Smooth muscle cell of the brain vasculature (primary cell): ENCODE measurements at regions not wholly inside any gene's neighbourhood (a gene's known extent, or its start where the extent isn't known, plus 50 kb on each side); places are given as distances from the start of the nearest gene placed in this dataset.
"Not testable (repeated sequence)": the region's sequence is repeated elsewhere in the genome, so short reads cannot be mapped to it uniquely, and the experiment has no call there.

Source experiments
- DNase-seq: peaks from one replicate; pipeline ENCODE4 v3.0.0-alpha.2; 2012; ENCODE audit warnings: low read depth, low spot score

DNA sequence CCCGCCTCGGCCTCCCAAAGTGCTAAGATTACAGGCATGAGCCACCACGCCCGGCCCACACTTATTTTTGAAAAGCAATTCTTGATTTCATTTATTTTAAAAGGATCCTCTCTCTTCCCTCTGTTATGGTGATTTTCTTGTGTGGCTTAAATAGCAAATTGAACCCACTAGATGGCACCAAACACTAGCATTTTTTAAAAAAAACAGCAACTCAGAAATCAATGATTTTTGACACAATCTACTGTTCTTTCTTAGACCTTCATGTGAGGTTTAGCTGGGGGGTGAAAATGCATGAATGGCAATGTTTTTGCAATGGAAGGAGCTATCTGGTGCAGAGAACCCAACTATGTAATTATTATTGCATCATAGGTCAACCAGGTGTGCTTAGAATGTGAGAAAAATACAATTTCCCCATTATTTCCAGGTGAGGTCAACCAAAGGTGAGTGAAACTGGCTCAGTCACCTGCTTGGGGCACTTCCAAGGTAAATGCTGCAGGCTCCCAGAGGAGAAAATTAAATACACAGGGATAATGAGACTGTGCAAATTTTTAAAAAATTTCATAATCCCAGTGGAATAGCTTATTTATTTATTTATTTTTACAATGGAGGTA, 226.7 kb upstream of the PRKX start:
- DNase-seq: no peak

- DNase-seq: no peak
Observed at GRCh38 chrX:3938587-3938986, 225.1 kb upstream of the PRKX start.

- DNase-seq: not testable (repeated sequence)
Observed at GRCh38 chrX:3935196-3935595, 221.7 kb upstream of the PRKX start.

DNA sequence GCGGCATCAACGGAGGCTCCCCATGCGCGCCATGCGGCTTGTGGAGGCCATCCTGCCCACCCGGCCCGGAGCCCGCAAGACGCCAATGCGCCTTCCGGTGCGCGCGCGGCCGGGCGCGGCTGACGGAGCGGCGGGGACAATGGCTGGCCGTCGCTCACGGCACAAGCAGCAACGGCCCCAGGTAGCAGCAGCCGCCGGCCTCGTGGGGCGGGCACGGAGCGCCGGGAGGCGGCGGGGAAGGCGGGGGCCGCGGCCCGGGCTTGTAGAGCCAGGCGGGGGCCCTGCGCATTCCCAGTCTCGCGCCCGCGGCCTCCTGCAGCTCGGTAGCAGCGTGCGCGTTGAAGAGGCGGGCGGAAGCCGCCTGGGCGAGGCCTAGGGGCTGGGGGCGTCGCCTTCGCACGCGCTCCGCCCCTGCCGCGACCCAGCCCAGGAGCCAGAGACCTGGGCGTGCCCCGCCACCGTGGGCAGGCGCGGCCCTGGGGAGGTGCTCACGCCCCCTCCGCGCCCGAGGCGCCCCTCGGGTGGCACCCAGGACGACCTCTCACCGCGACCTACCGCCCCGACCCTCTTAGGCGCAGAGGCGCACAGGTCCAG, 207.1 kb upstream of the PRKX start:
- not testable (repeated sequence) for DNase-seq

- not testable (repeated sequence) for DNase-seq
Observed at GRCh38 chrX:3919668-3920423, 206.4 kb upstream of the PRKX start.

DNA sequence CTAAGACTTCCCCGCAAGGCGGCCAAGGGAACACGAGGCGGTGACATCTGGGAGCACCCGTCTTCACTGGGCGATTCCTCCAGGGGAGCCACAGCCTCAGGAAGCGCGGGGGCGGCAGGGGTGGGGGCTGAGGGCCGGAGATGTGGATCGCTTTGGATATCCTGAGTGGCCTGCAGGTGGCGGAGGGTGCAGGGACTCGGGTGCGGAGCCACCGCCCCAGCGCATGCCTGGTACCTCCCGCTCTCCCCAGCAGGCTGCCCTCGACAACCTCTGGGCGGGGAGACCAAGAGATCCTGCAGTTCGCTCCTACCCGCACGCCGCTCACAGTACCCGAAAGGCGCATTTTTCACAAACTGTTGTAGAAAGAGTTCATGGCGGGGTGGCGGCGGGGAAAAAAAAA, 201.4 kb upstream of the PRKX start:
- not testable (repeated sequence) for DNase-seq

DNA sequence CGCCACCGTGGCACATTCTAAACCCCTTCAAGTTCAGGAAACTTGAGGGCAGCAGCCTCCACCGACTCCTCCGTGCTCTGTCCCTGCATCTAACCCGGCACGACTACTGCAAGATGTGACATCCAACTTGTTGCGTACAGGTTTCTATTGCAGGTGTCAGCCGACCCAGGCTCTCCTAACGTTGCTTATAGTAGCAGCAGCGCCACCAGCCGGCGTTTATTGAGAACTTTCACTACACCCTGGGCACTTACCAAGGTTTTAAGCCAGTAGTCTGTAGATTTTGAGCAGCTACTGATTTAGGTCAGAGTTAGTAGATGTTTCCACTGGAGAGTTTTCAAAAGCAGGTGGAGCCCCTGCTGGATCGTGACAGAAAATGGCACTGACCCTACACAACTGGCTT, 200.6 kb upstream of the PRKX start:
- DNase-seq: not testable (repeated sequence)

DNA sequence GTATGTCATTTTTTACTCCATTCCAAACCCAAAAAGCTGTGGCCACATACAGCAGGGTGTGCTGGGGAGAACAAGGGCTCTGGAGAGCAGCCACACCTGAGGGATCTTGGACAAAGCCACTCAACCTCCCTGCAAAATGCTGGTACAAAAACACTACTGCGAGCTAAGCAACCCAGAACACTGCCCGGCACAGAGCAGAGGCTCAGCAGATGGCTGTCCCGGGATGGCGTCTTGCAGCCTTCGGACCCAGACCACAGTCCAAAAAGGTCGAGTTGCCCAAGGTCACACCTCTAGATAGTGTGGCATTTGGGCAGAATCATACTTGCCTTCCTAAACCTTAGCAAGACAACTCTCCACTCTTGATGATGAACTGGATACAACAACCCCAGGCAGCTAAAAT, 197.6 kb upstream of the PRKX start:
- DNase-seq: not testable (repeated sequence)

GRCh38 chrX:3910611-3911010, 197.2 kb upstream of the PRKX start:
- DNase-seq: not testable (repeated sequence)

- DNase-seq: not testable (repeated sequence)
Observed at GRCh38 chrX:3905522-3906258, 192.2 kb upstream of the PRKX start.

GRCh38 chrX:3902222-3902621, 188.8 kb upstream of the PRKX start:
- DNase-seq: not testable (repeated sequence)

DNA sequence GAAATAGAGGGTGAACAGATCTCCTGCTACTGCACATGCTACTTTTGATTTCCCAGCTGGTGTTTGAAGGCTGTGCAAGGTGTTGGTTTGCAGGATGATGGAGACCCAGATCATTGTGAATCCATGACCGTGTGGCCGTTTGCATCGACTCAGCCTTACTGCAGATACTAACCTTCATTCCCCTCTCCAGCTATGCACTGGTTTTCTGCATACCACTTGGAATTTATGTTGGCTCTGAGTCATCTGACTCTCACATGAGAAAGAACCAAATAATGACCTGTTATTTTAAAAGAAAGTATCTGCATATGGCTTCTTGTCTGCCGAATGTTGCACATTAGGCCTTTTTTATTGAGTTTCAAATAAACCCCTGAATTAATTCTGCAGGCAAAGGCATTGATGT, 183.3 kb upstream of the PRKX start:
- DNase-seq: not testable (repeated sequence)

- DNase-seq: not testable (repeated sequence)
Observed at GRCh38 chrX:3882553-3882920, 169.1 kb upstream of the PRKX start.

DNA sequence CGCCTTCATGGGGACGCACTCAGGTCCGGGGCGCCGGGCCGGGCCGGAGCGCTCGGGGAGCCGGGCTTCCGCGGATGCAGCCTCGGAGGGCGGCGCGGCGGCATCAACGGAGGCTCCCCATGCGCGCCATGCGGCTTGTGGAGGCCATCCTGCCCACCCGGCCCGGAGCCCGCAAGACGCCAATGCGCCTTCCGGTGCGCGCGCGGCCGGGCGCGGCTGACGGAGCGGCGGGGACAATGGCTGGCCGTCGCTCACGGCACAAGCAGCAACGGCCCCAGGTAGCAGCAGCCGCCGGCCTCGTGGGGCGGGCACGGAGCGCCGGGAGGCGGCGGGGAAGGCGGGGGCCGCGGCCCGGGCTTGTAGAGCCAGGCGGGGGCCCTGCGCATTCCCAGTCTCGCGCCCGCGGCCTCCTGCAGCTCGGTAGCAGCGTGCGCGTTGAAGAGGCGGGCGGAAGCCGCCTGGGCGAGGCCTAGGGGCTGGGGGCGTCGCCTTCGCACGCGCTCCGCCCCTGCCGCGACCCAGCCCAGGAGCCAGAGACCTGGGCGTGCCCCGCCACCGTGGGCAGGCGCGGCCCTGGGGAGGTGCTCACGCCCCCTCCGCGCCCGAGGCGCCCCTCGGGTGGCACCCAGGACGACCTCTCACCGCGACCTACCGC, 168.6 kb upstream of the PRKX start:
- not testable (repeated sequence) for DNase-seq

- not testable (repeated sequence) for DNase-seq
Observed at GRCh38 chrX:3881255-3881895, 167.9 kb upstream of the PRKX start.

DNA sequence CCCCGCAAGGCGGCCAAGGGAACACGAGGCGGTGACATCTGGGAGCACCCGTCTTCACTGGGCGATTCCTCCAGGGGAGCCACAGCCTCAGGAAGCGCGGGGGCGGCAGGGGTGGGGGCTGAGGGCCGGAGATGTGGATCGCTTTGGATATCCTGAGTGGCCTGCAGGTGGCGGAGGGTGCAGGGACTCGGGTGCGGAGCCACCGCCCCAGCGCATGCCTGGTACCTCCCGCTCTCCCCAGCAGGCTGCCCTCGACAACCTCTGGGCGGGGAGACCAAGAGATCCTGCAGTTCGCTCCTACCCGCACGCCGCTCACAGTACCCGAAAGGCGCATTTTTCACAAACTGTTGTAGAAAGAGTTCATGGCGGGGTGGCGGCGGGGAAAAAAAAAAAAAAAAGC, 162.9 kb upstream of the PRKX start:
- DNase-seq: not testable (repeated sequence)

- not testable (repeated sequence) for DNase-seq
Observed at GRCh38 chrX:3875638-3876037, 162.2 kb upstream of the PRKX start.

GRCh38 chrX:3872226-3872879, 158.9 kb upstream of the PRKX start:
- DNase-seq: not testable (repeated sequence)

- DNase-seq: not testable (repeated sequence)
Observed at GRCh38 chrX:3867067-3867831, 153.8 kb upstream of the PRKX start.

DNA sequence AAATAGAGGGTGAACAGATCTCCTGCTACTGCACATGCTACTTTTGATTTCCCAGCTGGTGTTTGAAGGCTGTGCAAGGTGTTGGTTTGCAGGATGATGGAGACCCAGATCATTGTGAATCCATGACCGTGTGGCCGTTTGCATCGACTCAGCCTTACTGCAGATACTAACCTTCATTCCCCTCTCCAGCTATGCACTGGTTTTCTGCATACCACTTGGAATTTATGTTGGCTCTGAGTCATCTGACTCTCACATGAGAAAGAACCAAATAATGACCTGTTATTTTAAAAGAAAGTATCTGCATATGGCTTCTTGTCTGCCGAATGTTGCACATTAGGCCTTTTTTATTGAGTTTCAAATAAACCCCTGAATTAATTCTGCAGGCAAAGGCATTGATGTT, 144.9 kb upstream of the PRKX start:
- not testable (repeated sequence) for DNase-seq
